ENCODE measurements at regions not wholly inside any gene's neighbourhood (a gene's known extent, or its start where the extent isn't known, plus 50 kb on each side); places are given as distances from the start of the nearest gene placed in this dataset.

DNA sequence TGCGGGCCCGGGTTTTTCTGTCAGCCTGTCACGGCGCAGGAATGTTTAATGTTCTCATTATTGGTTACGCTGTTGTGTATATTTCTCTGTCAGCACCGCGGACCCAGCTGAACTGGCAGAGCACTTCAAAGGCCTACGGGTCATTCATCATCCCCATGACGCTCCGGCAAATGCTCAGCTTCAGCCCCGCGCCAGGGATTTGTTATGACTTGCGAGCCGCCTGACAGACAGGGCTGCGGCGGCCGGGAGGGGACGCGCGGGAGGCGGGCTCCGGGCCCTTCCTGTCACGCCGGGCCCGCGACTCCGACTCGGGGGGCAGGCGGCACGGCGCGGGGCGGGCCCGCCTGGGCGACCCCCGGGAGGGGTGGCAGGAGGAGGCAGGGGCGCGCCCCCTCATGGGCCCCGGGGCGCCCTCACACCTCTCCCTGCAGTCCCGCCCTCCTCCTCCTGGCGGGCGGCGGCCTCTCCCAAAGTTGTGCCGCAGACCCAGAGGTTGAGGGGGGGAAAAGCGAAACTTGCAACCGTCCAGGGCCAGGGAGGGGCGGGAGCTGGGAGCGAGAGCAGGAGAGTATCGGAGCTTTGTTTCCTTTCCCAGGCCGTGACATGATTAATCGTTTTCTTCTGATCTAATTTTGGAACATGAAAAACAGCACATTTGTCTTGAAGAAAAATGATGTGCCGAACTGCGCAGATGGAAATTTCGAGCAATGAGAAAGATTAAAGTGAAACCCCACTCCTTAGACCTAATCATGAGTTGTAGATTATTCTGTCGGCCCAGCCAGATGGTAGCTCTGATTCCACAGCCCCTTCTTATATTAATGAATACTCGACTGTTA lies 59.3 kb upstream of the COMTD1 start:
- Histone ChIP-seq H3K4me1 (ENCODE audit: insufficient read depth) (peaks cover 9% of the 10 kb centered on the region; the same call in 1 of the 2 replicates), H3F3A (replicated peaks; ENCODE audit: low read depth) (no peaks in the 10 kb centered on the region), H2AFZ (peak overlapping the region; percentile 91), H4K20me1 (replicated peaks; ENCODE audit: insufficient read depth) (no peaks in the 10 kb centered on the region), H3K27me3 (ENCODE audit: insufficient read depth) (peaks cover 54% of the 10 kb centered on the region), H3K9me2 (ENCODE audit: insufficient read depth) (no peaks in the 10 kb centered on the region; the same call in 1 of the 2 replicates), H3K4me2 (peak overlapping the region; percentile 92), H3K79me2 (replicated peaks; ENCODE audit: insufficient read depth) (no peaks in the 10 kb centered on the region), H3K27ac (ENCODE audit: low read depth) (no peak overlapping the region), H3K4me3 (peak overlapping the region; percentile 71), H3K36me3 (ENCODE audit: insufficient read depth) (no peaks in the 10 kb centered on the region)
- no peak for TF ChIP-seq EZH2 (IDR thresholded peaks at IDR 0.05; ENCODE audit: low read depth, unreplicated experiment)
- TF ChIP-seq, protein P1, sequence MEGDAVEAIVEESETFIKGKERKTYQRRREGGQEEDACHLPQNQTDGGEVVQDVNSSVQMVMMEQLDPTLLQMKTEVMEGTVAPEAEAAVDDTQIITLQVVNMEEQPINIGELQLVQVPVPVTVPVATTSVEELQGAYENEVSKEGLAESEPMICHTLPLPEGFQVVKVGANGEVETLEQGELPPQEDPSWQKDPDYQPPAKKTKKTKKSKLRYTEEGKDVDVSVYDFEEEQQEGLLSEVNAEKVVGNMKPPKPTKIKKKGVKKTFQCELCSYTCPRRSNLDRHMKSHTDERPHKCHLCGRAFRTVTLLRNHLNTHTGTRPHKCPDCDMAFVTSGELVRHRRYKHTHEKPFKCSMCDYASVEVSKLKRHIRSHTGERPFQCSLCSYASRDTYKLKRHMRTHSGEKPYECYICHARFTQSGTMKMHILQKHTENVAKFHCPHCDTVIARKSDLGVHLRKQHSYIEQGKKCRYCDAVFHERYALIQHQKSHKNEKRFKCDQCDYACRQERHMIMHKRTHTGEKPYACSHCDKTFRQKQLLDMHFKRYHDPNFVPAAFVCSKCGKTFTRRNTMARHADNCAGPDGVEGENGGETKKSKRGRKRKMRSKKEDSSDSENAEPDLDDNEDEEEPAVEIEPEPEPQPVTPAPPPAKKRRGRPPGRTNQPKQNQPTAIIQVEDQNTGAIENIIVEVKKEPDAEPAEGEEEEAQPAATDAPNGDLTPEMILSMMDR (conservative IDR thresholded peaks at IDR 0.05; ENCODE audit: low read depth in 2 of 2) = peak in 1 of 2 experiments; percentile 7; a peak in 3 of 4 replicates
- Mint-ChIP-seq H3K9me3 (peaks cover 5% of the 10 kb centered on the region; the same call in 2 of the 3 replicates), H3K27ac (no peak overlapping the region), H3K4me3 (peak overlapping the region; percentile 73), H3K36me3 (ENCODE audit: low read depth) (peaks cover 4% of the 10 kb centered on the region; the same call in 1 of the 3 replicates), H3K27me3 (ENCODE audit: insufficient read depth, low read depth, poor library complexity) (peaks cover 12% of the 10 kb centered on the region), H3K4me1 (peaks cover 6% of the 10 kb centered on the region)
- peak; percentile 76 for DNase-seq (ENCODE audit: low spot score)
- peak; percentile 89 for ATAC-seq

DNA sequence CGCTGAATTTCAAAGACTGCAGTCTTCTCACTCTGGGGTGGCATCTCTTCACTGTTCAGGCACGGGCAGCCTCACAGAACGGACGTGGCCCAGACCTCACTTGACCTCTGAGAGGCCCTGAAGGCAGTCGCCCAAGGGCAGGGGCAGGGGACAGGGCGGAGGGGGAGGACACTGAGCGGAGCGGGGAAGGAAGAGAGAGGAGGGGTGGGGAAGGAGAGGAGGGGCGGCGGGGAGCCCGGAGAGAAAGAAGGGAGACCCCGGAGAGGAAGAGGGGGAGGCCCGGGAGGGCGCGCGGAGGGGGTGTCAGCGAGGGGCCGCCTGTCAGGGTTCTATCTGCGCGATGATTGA lies 58.7 kb upstream of the COMTD1 start:
- H3F3A ChIP-seq (replicated peaks; ENCODE audit: low read depth) = no peaks in the 10 kb centered on the region
- no peaks in the 10 kb centered on the region for H4K20me1 ChIP-seq (replicated peaks; ENCODE audit: insufficient read depth)
- H3K4me1 Mint-ChIP-seq = peaks cover 4% of the 10 kb centered on the region
- peak overlapping the region; percentile 71 for H3K4me3 ChIP-seq
- 0 out of 3 replicates have a peak, but pooled peaks cover 1% of the 10 kb centered on the region for H3K36me3 Mint-ChIP-seq (ENCODE audit: low read depth)
- H3K9me3 Mint-ChIP-seq = peaks cover 1% of the 10 kb centered on the region; the same call in 2 of the 3 replicates
- ATAC-seq = peak; percentile 75
- H3K4me2 ChIP-seq = peak overlapping the region; percentile 92
- H3K4me3 Mint-ChIP-seq = peak overlapping the region; percentile 73
- no peaks in the 10 kb centered on the region for H3K36me3 ChIP-seq (ENCODE audit: insufficient read depth)
- no peak overlapping the region for H3K27ac ChIP-seq (ENCODE audit: low read depth)
- H3K79me2 ChIP-seq (replicated peaks; ENCODE audit: insufficient read depth) = no peaks in the 10 kb centered on the region
- peaks cover 54% of the 10 kb centered on the region for H3K27me3 ChIP-seq (ENCODE audit: insufficient read depth)
- no peak overlapping the region for H3K27ac Mint-ChIP-seq
- H3K4me1 ChIP-seq (ENCODE audit: insufficient read depth) = peaks cover 9% of the 10 kb centered on the region; the same call in 1 of the 2 replicates
- H3K27me3 Mint-ChIP-seq (ENCODE audit: insufficient read depth, low read depth, poor library complexity) = peaks cover 16% of the 10 kb centered on the region
- peak overlapping the region; percentile 91 for H2AFZ ChIP-seq
- no peaks in the 10 kb centered on the region; the same call in 1 of the 2 replicates for H3K9me2 ChIP-seq (ENCODE audit: insufficient read depth)
- peak; percentile 31 for DNase-seq (ENCODE audit: low spot score)
- TF ChIP-seq POLR2AphosphoS5 (IDR thresholded peaks at IDR 0.05; ENCODE audit: low read depth) = no peak
- TF ChIP-seq JUNB (IDR thresholded peaks at IDR 0.05; ENCODE audit: unreplicated experiment) = no peak
- TF ChIP-seq CREB1 (CRISPR knock-in tag; IDR thresholded peaks at IDR 0.05; ENCODE audit: low read depth) = no peak
- TF ChIP-seq, protein P2, sequence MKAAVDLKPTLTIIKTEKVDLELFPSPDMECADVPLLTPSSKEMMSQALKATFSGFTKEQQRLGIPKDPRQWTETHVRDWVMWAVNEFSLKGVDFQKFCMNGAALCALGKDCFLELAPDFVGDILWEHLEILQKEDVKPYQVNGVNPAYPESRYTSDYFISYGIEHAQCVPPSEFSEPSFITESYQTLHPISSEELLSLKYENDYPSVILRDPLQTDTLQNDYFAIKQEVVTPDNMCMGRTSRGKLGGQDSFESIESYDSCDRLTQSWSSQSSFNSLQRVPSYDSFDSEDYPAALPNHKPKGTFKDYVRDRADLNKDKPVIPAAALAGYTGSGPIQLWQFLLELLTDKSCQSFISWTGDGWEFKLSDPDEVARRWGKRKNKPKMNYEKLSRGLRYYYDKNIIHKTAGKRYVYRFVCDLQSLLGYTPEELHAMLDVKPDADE (IDR thresholded peaks at IDR 0.05) = no peak
- no peak for TF ChIP-seq EZH2phosphoT487 (IDR thresholded peaks at IDR 0.05; ENCODE audit: unreplicated experiment)
- TF ChIP-seq, protein P1 (conservative IDR thresholded peaks at IDR 0.05; ENCODE audit: low read depth in 2 of 2) = no peak
- TF ChIP-seq ZNF462 (CRISPR knock-in tag; IDR thresholded peaks at IDR 0.05) = no peak
